ENCODE measurements at regions not wholly inside any gene's neighbourhood (a gene's known extent, or its start where the extent isn't known, plus 50 kb on each side); places are given as distances from the start of the nearest gene placed in this dataset.
"Not testable (repeated sequence)": the region's sequence is repeated elsewhere in the genome, so short reads cannot be mapped to it uniquely, and the experiment has no call there.

DNA sequence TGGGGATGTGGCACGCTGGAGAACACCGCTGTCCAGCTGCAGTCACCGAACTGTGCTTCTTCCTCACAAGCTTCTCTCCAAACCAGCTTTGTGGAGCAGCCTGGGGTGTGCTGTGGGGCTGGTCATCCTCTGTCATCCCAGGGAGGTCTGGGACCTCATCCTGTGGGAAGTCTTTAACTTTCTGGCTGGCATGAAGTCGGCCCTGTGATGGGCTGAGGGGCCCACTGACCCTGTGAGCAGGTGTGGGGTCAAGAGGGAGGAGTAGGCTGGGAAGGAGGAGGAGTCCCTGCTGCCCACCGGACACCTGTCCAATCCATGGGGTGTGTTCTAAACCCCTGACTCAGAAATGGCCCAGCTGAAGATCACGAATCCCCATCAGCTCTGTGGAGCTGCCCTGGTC, 136.2 kb upstream of the SHH start:
- DNase-seq (ENCODE audit: low read depth): no peak

DNA sequence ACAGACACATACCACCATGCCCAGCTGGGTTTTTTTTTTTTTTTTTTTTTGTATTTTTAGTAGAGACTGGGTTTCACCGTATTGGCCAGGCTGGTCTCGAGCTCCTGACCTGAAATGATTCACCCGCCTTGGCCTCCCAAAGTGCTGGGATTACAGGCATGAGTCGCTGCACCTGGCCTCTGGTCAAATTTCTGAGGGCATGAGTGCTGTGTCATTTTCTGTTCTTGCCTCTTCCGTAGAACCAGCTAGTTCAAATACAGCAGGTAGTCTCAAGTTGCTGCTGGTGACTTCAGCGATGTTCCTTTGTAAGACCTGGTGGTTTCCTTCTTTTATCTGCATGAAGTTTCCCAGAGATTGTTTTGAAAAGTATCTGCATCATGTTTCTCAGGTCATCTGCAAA, 134.8 kb upstream of the SHH start:
- DNase-seq (ENCODE audit: low read depth): no peak

DNA sequence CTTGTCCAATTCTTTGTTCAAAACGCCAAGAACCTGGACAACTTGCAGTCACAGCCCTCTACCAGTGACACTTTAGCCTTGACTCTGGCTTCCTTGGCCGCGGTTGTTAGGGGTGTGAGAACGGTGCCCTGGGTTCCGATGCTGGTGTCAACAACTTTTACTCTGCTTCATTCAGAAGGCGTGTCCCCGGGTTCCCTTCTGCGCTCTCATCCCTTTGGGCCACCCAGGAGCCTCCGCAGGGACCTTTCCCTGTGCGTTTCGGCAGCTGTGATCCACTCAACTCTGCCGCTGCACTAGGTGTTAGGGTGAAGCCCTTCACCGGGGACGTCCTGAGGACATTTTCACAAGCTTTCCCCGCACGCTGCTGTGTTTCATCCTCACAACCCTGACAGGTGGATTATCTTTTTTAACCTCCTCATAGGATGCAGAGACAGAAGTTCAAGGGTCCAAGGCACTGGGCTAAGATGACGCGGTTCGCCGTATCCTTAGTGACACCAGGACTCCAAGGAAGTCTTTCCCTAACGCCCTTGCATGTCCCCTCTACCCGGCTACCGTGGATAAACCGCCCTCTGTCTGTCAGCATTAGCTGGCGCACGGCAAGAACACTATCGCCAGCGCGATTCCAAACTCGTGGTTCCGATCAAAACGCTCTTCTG, 133.5 kb upstream of the SHH start:
- DNase-seq (ENCODE audit: low read depth): no peak

DNA sequence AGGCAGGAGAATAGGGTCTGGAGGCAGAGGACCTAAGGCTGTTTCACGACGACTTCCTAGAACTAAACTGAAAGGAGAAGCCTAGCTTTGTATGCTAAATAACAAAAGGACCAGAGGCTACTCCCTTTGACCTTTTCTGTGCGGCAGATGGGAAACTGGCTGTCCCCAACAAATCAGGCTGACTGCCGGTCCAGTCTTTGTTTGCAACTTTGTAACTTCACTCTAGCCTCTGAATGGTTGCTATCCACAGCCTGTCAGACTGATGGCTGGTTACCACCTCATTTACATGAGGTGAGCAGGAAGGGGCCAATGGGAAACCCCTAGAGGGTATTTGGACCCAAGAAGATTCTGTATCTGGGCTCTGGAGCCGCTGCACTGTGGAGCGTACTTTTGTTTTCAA, 132.6 kb upstream of the SHH start:
- DNase-seq (ENCODE audit: low read depth): no peak

DNA sequence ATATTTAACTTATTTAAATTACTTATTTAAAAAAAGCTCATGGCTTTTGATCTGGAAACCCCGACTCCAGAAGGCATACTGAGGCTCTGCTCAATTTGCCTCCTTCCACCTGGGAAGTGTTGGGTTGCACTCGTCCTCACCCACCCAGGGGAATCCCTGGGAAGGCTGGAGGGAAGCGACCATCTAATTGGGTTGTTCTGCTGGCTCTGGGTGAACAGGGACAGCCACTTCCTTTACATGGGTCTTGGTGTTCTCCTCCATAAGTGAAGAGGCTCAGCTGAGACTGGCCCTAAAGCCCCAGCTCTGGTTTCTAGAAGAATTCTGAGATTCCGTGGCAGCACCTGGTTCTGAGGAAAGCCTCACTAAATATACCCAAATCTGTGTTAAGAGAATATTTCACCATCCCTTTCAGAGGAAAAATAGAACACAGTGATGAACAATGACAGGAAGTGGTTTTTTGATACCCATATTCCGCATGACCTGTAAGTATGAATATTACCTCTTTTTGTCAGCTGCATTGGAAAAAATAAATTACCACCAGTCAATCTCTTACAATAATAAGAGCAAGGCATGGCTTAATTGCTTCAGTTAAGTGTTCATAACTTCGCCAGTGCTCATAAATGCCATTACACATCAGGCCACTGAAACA, 131.1 kb upstream of the SHH start:
- no peak for DNase-seq (ENCODE audit: low read depth)

DNA sequence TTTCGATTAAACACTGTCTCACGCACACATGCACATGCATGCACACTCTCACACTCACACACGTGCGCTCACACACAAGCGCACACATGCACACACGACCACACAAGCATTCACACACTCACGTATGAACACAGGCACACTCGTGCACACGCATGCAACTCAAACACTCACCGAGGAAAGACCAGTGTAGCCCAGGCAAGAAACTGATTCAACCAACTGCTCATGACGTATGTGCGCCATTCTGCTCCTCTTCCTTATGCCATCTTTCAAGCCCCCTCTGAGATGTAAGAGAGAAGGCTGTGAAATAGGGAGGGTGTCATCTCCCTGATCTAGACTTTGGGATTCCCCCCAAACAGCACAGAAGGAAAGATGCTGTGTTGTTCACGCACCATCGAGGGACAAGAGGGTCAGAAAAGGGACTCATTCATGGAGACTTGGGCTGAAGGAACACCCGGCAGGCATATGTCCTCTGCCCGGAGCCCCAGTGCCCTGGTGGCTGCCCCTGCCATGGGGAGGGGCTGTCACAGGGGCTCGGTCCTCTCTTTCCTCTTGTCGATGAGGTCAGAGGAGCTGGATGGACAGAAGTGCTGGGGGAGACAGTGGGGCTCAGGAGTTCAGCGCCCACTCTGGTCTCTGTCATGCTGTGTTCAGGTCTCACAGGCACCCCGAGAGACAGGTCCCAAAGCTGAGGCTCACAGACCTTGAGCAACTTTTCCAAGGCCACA, 130.1 kb upstream of the SHH start:
- DNase-seq (ENCODE audit: low read depth): no peak

DNA sequence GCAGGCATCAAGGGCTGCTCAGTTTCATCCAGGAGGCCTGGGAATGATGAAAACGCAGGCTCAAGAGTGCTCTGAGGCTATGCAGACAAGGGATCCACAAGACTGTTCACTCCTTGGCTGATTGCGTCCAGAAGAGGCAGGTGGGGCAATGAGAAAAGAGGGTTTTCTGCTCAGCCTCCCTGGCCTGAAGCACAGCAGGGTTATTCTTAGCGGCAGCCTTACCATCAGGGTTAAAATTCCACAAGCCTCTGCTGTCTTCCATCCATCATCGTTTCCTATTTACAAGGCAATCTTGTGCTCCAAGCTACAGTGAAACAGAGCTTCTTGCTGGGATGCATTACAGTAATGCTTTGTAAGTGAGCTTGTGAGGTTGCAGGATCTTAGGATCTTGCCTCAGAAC, 129.4 kb upstream of the SHH start:
- DNase-seq (ENCODE audit: low read depth): no peak

DNA sequence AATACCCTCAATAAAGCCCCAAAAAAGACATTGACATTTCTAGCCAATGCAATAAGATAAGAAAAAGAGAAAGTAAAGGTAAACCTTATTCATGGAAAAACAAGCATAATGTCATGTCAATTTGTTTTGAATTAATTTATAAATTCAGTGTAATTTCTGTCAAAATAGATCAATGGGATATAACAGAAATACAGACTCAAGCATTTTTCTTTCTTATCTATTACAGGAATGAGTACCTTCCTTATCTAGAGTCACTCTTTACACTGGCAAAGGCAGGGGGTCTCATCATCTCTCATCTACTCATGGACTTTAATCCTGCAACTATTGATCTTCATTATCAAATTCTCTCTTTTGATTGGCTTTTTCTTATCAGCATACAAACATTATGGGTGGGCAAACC, 127.1 kb upstream of the SHH start:
- DNase-seq (ENCODE audit: low read depth): no peak

DNA sequence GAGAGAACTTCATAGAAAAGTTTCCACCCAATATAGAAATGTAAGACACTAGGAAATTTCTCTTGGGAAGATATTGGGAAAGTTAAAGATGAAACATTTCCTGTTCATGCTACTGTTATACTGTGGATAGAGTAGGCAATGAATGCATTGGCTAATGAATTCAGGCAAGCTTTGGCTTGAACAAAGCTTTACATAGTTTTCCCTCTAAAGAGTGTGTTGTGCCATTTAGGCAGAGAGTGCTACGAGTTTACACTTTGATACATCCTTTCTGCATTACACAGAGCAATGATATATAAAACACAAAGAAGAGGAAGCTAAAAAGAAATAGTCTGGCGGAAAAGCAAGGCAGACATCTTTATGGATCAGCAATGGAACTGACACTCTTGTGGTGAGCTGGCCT, 125.9 kb upstream of the SHH start:
- no peak for DNase-seq (ENCODE audit: low read depth)

DNA sequence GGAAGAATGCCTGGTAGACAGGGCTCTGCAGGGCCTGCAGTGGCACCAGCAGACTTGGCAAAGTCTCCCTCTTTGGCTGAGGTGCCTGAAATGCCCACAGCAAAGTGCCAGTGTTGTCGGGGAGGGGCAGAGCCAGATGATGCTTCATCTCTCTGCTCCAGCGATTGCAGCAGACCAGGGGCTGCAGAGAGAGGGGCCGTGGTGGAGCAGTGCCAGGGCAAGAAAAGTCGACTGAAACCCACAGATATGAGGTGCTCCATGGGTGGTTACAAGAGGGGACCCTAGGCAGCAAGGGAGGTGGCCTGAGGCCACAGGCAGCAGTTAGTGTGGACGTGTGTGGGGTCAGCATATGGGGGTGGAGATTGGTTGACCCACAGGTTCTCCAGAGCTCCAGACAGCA, 123.5 kb upstream of the SHH start:
- no peak for DNase-seq (ENCODE audit: low read depth)

DNA sequence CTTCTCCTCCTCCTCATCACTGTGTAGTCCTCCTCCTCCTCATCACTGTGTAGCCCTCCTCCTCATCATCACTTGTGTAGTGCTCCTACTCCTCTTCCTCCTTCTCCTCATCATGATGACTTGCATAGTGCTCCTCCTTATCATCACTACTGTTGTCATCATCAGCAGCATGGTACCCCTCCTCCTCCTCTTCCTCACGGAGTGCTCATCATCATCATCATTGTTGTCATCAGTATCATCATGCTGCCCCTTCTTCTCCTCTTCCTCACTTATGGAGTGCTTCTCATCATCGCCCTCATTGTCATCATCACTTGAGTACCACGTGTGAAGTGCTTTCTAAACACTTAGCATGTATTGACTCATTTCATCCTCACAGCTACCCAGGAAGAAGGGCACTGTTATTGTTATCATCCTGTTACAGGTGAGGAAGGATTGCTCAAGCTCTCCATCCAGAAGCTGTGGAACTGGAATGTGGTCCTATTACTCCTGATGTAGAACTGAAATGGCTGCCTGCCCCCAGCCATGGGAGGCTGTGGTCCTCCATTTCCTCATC, 122.8 kb upstream of the SHH start:
- DNase-seq (ENCODE audit: low read depth): no peak

DNA sequence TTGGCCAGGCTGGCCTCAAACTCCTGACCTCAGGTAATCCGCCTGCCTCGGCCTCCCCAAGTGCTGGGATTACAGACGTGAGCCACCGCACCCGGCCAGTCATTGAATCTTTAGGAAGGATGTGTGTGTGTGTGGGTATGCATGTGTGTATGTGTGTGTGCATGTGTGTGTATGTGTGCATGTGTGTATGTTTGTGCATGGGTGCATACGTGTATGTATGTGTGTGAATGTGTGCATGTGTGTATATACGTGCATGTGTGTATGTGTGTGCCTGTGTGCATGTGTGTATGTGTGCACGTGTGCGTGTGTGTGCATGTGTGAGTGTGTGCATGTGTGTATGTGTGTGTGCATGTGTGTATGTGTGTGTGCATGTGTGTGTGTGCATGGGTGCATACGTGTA, 120.1 kb upstream of the SHH start:
- DNase-seq (ENCODE audit: low read depth): not testable (repeated sequence)

DNA sequence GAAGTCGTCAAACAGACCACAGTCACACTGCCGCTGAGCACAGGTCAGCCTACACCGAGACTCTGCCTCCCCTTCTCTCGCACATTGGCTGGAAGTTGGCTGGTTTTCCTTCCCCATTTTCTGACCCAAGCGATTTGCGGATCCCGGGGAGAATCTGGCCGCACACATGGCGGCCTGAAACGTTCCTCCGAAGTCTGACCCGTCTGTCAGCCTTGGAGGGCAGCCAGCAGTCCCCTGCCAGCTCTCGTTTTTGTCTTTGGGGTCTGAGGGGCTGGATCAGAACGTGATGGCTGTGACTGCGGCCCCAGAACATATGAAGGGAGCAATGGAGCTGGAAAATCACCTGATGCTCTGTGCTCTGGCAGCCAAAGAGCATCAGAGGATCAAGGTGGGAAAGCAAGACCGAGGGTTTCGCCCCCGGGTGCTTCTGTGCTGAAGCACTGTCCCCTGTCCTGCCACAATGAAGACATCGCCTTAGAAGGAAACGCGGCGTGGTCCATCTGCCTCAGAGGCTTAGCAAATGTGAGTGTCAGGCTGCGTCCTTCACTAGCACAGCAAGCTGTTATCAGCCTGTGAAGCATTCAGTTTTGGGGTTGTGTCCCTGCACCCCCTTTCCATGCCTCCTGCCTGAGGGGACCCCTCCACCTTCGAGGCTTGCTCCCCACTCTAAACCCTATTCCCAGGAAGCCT, 119.3 kb upstream of the SHH start:
- DNase-seq (ENCODE audit: low read depth): no peak

DNA sequence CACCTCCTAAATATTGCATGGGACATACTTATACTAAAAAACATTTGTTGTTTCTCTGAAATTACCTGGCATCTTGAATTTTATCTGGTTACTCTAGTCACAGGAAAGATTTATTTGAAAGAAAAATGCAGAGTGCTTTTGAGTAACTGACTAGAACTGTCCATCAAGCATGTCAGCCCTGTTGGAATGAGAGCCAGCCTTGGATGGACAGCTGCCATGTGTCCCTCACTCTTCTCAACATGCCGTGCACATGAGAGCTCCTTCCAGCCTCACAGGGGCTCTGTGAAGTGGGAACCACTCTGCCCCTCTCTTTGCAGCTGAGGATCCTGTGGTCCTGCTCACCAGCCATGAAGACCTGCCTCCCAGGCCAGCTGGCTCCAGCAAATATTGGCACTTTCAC, 118.3 kb upstream of the SHH start:
- no peak for DNase-seq (ENCODE audit: low read depth)

DNA sequence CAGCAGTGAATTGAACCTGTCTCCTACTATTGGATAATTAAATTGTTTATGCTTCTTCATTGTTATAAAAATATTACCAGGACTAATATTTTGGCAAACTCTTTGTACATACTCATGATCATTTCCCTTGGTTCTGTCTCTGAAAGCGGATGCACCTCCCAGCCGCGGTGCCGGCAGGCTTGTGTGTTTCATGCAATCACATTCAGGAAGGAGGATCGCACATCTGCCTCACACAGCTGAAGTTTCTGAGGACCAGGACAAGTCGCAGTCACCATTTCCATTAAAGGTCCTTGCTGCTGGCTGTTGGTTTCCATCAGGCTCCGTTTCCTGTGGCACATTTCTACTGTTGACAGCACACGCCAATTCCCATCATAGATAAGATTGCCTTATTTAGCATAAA, 117.8 kb upstream of the SHH start:
- no peak for DNase-seq (ENCODE audit: low read depth)

DNA sequence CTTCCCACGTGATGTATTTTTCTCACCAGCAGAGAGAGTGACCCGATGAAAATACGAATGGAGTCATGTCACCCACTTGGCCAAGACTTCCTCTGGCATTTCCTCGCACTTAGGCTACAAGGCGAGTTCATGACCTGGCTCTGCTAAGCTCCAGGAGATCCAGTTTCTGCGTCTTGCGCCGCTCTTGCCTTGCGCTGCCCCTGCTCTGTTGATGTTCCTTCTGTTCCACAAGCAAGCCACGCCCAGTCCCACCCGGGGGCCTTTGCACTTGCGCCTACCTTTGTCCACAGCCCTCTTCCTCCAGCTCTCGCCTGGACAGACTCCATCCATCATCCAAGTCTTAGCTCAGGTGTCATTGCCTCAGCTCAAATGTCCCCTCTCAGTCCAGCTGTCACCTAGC, 116.3 kb upstream of the SHH start:
- DNase-seq (ENCODE audit: low read depth): no peak

DNA sequence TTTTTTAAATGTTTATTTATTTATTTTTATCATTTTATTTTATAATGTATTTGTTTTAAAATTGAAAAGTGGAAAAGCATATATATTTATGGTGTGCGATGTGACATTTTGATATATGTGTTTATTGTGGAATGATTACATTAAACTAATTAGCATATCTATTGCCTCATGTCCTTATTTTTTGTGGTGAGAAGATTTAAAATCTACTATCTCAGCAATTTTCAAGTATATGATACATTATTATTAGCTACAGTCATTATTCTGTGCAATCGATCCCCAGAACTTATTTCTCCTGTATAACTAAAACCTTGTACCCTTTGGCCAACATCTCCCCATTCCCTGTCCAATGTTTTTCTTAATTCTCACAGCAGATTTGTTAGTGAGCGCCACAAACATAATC, 115.6 kb upstream of the SHH start:
- no peak for DNase-seq (ENCODE audit: low read depth)

DNA sequence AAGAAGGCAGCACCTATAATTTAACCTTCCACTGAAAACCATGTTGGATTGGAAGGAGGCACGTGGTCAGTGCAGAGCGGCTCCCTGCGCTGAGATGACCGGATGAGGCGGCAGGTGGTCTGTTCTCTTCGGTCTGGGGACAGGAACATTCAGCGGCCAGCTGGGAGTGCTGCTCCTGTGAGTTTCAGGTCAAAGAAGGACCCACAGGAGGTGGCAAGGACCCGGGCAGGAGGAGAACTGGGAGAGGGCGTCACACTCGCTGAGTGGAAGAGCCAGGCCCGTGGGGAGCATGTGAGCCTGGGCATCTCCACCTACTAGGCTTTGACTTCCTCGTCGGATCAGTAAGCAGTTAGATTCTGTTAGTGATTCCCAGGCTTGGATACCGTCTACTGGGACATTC, 113.4 kb upstream of the SHH start:
- DNase-seq (ENCODE audit: low read depth): no peak

DNA sequence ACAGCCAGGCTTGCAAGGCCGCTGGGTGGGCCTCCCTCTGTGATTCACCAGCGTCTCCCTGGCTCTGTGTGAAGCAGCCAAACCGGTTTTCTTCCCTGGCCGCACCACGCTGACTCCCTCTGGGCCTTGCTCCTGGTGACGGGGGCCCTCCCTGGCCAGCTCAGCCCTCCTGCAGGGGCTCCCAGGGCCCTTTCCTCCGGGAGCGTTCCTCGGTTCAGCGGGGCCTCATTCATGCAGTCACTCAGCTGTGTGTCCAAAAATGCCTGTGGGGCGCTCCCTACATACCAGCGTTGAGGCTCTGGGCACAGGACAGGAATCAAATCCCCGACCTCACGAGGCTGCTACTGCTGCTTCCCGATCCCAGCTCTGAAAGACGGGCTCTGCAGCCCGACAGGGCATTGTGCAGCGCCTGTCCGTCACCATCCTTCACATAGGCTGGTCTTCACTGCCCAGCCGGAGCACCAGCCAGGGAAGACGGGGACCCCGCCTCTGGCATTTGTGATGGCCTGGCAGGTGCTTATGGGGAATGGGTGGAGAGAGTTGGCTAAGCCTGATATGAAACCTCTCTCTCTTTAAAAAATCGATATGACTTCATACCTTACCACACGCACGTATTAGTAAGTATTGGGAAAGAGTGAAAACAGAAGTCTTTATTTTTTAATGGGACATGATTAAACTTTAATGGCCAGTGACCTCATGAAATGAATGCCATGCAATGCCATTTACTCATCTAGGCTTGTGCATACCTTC, 110.0 kb upstream of the SHH start:
- no peak for DNase-seq (ENCODE audit: low read depth)

DNA sequence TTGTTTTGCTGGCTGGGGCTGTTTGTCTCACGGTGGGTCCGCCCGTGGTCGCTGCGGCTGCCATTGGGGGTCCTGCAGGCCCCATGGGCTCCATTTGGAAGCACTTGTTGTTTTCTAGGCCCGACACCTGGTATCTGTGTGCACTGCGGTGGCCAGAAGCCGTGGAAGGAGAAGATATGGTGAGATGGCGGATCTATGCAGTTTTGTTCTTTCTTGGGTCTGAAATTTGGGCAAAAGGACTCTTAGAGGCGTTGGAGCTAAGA, 109.5 kb upstream of the SHH start:
- no peak for DNase-seq (ENCODE audit: low read depth)

DNA sequence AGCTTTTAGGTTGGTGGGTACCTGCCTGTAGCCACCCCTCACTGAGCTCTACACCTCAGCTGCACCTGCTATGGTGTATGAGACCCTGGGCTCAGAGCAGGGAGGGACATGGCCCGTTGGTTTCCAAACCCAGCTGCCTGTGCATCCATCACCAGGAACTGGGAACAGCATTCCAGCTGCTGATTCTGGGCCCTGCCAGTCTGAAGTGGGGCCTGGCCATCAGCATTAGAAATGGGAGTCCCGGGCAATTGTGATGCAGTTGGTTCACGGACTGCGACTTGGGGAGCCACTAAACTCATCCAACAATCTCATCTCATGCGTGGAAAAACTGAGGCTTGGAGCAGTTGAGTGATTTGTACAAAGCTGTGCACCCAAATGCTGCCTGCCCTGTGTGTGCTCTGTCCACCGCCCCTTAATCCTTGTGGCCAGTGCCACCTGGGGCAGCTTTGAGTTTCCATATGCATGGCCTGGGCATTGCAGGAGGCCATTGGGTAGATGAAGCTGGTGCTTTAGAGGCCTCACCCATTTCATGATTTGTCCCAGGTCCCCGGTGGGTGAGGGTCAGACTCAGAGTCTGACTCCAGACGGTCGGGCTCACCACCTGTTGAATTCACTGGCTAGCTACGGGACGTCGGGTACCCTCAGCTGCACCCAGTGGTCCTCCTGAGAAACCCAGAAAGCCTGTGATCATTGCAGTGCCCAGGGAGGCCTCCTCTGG, 109.0 kb upstream of the SHH start:
- DNase-seq (ENCODE audit: low read depth): no peak

DNA sequence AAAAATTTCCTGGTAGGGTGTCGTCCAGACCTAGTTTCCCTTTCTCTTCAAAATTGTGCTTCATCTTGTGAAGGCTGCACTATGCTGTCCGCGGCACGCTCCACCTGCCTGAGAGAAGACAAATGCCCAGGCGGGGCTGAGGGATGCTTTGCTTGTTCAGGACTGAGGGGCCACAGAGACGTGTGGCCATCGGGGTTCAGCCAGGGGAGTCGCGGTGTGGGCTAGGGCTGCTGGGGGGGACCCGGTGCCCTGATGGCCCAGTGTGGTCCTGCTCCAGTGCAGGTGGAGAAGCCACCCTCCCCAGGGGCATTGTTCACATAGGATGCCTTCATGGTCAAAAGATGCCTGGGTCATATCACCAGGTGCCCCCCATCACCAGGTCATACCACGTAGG, 107.8 kb upstream of the SHH start:
- no peak for DNase-seq (ENCODE audit: low read depth)

Measured in EH (cell line).